CD14-positive monocyte (primary cell): ENCODE measurements at regions not wholly inside any gene's neighbourhood (a gene's known extent, or its start where the extent isn't known, plus 50 kb on each side); places are given as distances from the start of the nearest gene placed in this dataset.

Source experiments
- DNase-seq, 3 donors: peaks; one replicate each; pipeline ENCODE4 v3.0.0-alpha.2; 2011 to 2022
- H2AFZ ChIP-seq: 2 replicates; pipeline ENCODE4 v1.6.0; 2012; ENCODE audit warnings: mild to moderate bottlenecking, low read depth, low read length, inconsistent platforms; ENCODE audit not compliant: insufficient read depth, poor library complexity, severe bottlenecking
- H3K27ac ChIP-seq, 2 donors: 1 replicate in 1 of 2; 2 replicates in 1 of 2; pipeline ENCODE4 v1.5.1; 2012 to 2013; ENCODE audit warnings: low read length in 2 of 2, control low read depth in 1 of 2, inconsistent platforms in 1 of 2, low read depth in 1 of 2, mild to moderate bottlenecking in 1 of 2
- H3K27me3 ChIP-seq, 2 donors: one replicate each; pipeline versions ENCODE4 v1.6.0 to v1.6.1; 2011 to 2013; ENCODE audit warnings: low read length in 2 of 2; ENCODE audit not compliant: control insufficient read depth in 2 of 2, insufficient read depth in 2 of 2
- H3K36me3 ChIP-seq, 2 donors: replicated peaks in 1 of 2; 1 replicate in 1 of 2; 2 replicates in 1 of 2; pipeline versions ENCODE4 v1.5.1 to v1.6.1; 2012 to 2013; ENCODE audit warnings: low read length in 2 of 2, control low read depth in 1 of 2, inconsistent platforms in 1 of 2, mild to moderate bottlenecking in 1 of 2; ENCODE audit not compliant: insufficient read depth in 2 of 2, control insufficient read depth in 1 of 2
- H3K4me1 ChIP-seq, 2 donors: 1 replicate in 1 of 2; 2 replicates in 1 of 2; pipeline versions ENCODE4 v1.5.1 to v1.6.1; 2012 to 2013; ENCODE audit warnings: low read length in 2 of 2, control low read depth in 1 of 2, inconsistent platforms in 1 of 2, mild to moderate bottlenecking in 1 of 2, moderate library complexity in 1 of 2; ENCODE audit not compliant: insufficient read depth in 2 of 2, control insufficient read depth in 1 of 2
- H3K4me2 ChIP-seq: replicated peaks from 2 replicates; pipeline ENCODE3; 2012; ENCODE audit warnings: low read length, moderate library complexity, mild to moderate bottlenecking; ENCODE audit not compliant: poor library complexity, severe bottlenecking; ENCODE audit errors: extremely low read depth
- H3K4me3 ChIP-seq, 3 experiments: fragments of 200-600 bp in 1 of 3; sonication (generic) in 1 of 3; replicated peaks in 1 of 3; 1 replicate in 2 of 3; 2 replicates in 1 of 3; pipeline ENCODE4 v1.5.1; 2011 to 2013; ENCODE audit warnings: low read length in 3 of 3, mild to moderate bottlenecking in 3 of 3, control low read depth in 2 of 3, low read depth in 2 of 3, inconsistent platforms in 1 of 3, moderate library complexity in 1 of 3
- H3K79me2 ChIP-seq: 2 replicates; pipeline ENCODE4 v1.6.0; 2012; ENCODE audit warnings: mild to moderate bottlenecking, control low read depth, inconsistent platforms, low read length, moderate library complexity; ENCODE audit not compliant: insufficient read depth
- H3K9ac ChIP-seq: 2 replicates; pipeline ENCODE4 v1.6.0; 2017; ENCODE audit warnings: low read length, mild to moderate bottlenecking; ENCODE audit not compliant: insufficient read depth, poor library complexity, severe bottlenecking
- H3K9me3 ChIP-seq, 2 donors: replicated peaks in 1 of 2; 1 replicate in 1 of 2; 2 replicates in 1 of 2; pipeline versions ENCODE4 v1.5.1 to v1.6.1; 2012 to 2013; ENCODE audit warnings: low read length in 2 of 2, control low read depth in 1 of 2; ENCODE audit not compliant: control insufficient read depth in 1 of 2, insufficient read depth in 1 of 2
- H4K20me1 ChIP-seq: 2 replicates; pipeline ENCODE4 v1.6.0; 2012; ENCODE audit warnings: mild to moderate bottlenecking, low read length, control low read depth, moderate library complexity; ENCODE audit not compliant: insufficient read depth
- H3K27ac Mint-ChIP-seq, 7 donors: one replicate each; pipeline ENCODE4 v1.8.0; 2020; ENCODE audit warnings: mild to moderate bottlenecking in 7 of 7, mixed read lengths in 7 of 7, moderate library complexity in 6 of 7, inconsistent platforms in 2 of 7
- H3K27me3 Mint-ChIP-seq, 3 donors: one replicate each; pipeline ENCODE4 v1.8.0; 2021 to 2022; ENCODE audit warnings: low read depth in 3 of 3, mild to moderate bottlenecking in 3 of 3, mixed read lengths in 3 of 3, moderate library complexity in 3 of 3, inconsistent platforms in 1 of 3
- H3K36me3 Mint-ChIP-seq, 2 donors: one replicate each; pipeline ENCODE4 v1.8.0; 2020; ENCODE audit warnings: mixed read lengths in 2 of 2, inconsistent platforms in 1 of 2, mild to moderate bottlenecking in 1 of 2
- H3K4me1 Mint-ChIP-seq: one replicate; pipeline ENCODE4 v1.8.0; 2020; ENCODE audit warnings: mild to moderate bottlenecking, mixed read lengths
- H3K4me3 Mint-ChIP-seq, 2 donors: one replicate each; pipeline ENCODE4 v1.8.0; 2020; ENCODE audit warnings: mild to moderate bottlenecking in 2 of 2, mixed read lengths in 2 of 2, moderate library complexity in 1 of 2
- H3K9me3 Mint-ChIP-seq, 7 donors: one replicate each; pipeline ENCODE4 v1.8.0; 2020 to 2022; ENCODE audit warnings: mixed read lengths in 7 of 7, mild to moderate bottlenecking in 6 of 7, moderate library complexity in 6 of 7, inconsistent platforms in 2 of 7
- WGBS: methylation state at CpG from one replicate; pipeline ENCODE4 v1.1.5; 2013; ENCODE audit warnings: missing lambda C conversion rate; ENCODE audit not compliant: insufficient coverage; 5-methylcytosine and 5-hydroxymethylcytosine counted together
- intact Hi-C, 2 donors: fragments of 100-400 bp; cut with micrococcal nuclease; formaldehyde crosslinking; loops; one replicate each; pipeline versions ENCODE4 v1.15.0 to v1.15.1; 2023
- TF ChIP-seq, protein P1 (sequence below): fragments of 200-600 bp; IDR thresholded peaks from one replicate; pipeline ENCODE4 v1.8.0; 2022; ENCODE audit warnings: antibody characterized with exemption, mild to moderate bottlenecking

DNA sequence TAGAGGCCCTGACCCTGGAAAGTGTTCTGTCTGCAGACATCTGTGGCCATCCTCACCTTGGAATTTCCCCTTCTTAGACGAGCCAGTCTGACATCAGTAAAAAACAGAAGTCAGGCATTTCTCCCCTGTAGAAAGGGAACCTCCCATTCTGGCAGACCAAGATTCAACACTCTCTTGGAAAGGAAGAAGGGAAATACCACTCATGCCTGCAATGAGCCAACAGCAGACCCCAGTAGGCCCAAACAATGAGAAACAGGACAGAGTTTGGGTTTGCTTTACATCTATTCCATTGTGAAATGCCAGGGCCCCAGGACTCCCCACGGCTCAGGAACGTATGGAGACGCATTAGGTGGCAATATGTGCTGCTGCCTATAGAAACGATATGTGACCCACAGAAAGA, 264.0 kb upstream of the NSMCE3 start:
- H3K9me3 ChIP-seq = no peaks in the 10 kb centered on the region
- H2AFZ ChIP-seq = no peak overlapping the region
- Mint-ChIP-seq H3K4me3 (no peak overlapping the region), H3K36me3 (no peaks in the 10 kb centered on the region), H3K27me3 (peaks cover 0 to 4% (median 3%) of the 10 kb centered on the region in 3 donors), H3K4me1 (no peaks in the 10 kb centered on the region), H3K27ac (no peak overlapping the region), H3K9me3 (peaks cover 0 to 13% (median 7%) of the 10 kb centered on the region in 7 donors)
- no peak overlapping the region for H3K9ac ChIP-seq
- no peaks in the 10 kb centered on the region for H3K27me3 ChIP-seq
- intact Hi-C loops = no loop called here
- 80% methylated on average over 1 of the region's 5 CpGs for WGBS
- DNase-seq = no peak
- TF ChIP-seq, protein P1, sequence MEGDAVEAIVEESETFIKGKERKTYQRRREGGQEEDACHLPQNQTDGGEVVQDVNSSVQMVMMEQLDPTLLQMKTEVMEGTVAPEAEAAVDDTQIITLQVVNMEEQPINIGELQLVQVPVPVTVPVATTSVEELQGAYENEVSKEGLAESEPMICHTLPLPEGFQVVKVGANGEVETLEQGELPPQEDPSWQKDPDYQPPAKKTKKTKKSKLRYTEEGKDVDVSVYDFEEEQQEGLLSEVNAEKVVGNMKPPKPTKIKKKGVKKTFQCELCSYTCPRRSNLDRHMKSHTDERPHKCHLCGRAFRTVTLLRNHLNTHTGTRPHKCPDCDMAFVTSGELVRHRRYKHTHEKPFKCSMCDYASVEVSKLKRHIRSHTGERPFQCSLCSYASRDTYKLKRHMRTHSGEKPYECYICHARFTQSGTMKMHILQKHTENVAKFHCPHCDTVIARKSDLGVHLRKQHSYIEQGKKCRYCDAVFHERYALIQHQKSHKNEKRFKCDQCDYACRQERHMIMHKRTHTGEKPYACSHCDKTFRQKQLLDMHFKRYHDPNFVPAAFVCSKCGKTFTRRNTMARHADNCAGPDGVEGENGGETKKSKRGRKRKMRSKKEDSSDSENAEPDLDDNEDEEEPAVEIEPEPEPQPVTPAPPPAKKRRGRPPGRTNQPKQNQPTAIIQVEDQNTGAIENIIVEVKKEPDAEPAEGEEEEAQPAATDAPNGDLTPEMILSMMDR = no peak
- no peak overlapping the region for H3K27ac ChIP-seq
- no peaks in the 10 kb centered on the region for H4K20me1 ChIP-seq
- no peaks in the 10 kb centered on the region for H3K36me3 ChIP-seq
- no peaks in the 10 kb centered on the region for H3K4me1 ChIP-seq
- no peak overlapping the region for H3K4me3 ChIP-seq
- no peaks in the 10 kb centered on the region for H3K79me2 ChIP-seq
- H3K4me2 ChIP-seq = no peak overlapping the region

DNA sequence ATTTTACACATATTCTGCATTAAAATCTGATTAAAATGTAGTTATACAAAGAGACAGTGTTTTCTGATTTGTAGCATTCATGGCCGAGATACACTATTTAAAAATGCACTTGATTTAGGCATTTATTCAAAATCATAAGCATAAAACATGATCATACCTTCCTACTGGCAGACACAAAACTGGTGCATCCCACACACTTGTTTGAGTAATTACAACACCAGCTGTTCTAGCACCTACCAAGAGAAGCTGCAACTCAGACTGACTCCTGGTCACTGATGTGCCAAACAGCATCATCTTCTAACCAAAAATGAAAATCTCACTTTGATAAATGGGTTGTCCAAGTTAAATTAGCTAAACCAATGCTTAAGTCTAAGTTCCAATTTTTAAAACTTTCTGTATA, 262.7 kb upstream of the NSMCE3 start:
- Histone ChIP-seq H3K4me2 (no peak overlapping the region), H4K20me1 (no peaks in the 10 kb centered on the region), H3K9me3 (no peaks in the 10 kb centered on the region), H3K79me2 (no peaks in the 10 kb centered on the region), H3K27me3 (no peaks in the 10 kb centered on the region), H2AFZ (no peak overlapping the region), H3K27ac (no peak overlapping the region), H3K36me3 (no peaks in the 10 kb centered on the region), H3K4me3 (no peak overlapping the region), H3K9ac (no peak overlapping the region), H3K4me1 (no peaks in the 10 kb centered on the region)
- no peak for DNase-seq
- peaks cover 0 to 10% (median 4%) of the 10 kb centered on the region in 7 donors for H3K9me3 Mint-ChIP-seq
- no CpG with 5 or more reads among the region's 1 CpG for WGBS
- H3K4me1 Mint-ChIP-seq = no peaks in the 10 kb centered on the region
- peaks cover 0 to 3% (median 2%) of the 10 kb centered on the region in 3 donors for H3K27me3 Mint-ChIP-seq
- intact Hi-C loops = no loop called here
- H3K4me3 Mint-ChIP-seq = no peak overlapping the region
- H3K36me3 Mint-ChIP-seq = no peaks in the 10 kb centered on the region
- TF ChIP-seq, protein P1 = no peak
- H3K27ac Mint-ChIP-seq = no peak overlapping the region
